GM18517 (cell line): ENCODE measurements at regions not wholly inside any gene's neighbourhood (a gene's known extent, or its start where the extent isn't known, plus 50 kb on each side); places are given as distances from the start of the nearest gene placed in this dataset.

Source experiments
- ATAC-seq: cut with Tn5 transposase; IDR thresholded peaks from one replicate; pipeline ENCODE4 v1.9.1; 2021; ENCODE audit warnings: mild to moderate bottlenecking, moderate library complexity; ENCODE audit not compliant: unreplicated experiment

GRCh38 chr6:21807299-21808044 lies 213.9 kb downstream of the SOX4 start:
- no peak for ATAC-seq

GRCh38 chr6:21808045-21808470 lies 214.5 kb downstream of the SOX4 start:
- ATAC-seq: no peak

- no peak for ATAC-seq
Observed at GRCh38 chr6:21808551-21809242, 215.1 kb downstream of the SOX4 start.

DNA sequence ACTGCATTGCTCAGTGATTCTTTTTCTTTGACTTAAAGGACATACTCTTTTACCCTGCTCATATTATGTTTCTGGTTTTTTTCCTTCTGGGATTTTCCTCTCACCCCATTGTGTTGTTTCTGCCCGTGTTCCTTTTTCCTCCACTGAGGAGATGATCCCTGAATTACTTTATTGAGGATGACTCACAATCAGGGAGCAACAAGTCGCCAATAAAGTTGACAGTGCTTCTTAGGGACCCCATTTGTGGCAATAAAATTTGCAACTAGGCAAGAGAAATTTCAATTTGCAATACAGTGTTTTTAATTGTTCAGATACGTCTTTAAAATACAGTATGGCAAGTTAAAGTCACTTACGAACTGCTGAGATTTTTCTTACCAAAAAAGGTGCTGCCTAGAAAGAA lies 217.9 kb downstream of the SOX4 start:
- ATAC-seq: no peak

DNA sequence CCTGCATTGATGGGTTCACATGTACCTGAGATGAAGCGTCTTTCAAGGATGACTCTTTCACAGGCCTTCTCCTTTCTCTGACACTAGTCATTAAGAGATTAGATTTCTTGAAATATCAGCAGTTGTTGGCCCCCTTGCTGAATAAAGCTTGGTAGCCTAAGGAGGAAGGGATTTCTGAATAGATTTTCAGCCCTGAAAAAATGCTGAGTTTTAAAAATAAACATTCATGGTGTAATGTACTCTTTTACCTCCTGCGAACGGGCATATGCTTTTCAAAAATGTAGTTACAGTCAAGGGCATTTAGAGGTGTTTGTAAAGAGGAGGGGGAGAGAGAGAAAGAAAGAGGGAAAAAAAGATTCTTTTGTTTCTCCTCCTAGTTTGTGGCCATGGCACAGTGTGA lies 222.7 kb downstream of the SOX4 start:
- no peak for ATAC-seq

DNA sequence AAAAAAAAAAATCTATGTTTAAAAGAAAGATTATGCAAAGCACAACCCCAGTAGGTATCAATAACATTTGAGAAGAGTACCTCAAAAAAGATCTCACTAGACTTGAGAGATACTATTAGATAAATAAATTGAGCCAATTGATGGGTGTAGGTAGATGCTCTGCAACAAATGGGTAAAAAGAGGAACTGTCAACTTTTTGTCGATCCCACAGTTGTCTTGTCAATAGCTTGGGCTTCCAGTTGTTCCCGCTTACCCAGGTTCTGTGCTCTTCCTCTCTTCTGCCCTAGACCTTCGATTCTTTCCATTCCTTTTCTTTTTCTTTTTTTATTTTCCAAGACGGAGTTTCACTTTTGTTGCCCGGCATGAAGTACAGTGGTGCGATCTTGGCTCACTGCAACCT lies 226.9 kb downstream of the SOX4 start:
- no peak for ATAC-seq

DNA sequence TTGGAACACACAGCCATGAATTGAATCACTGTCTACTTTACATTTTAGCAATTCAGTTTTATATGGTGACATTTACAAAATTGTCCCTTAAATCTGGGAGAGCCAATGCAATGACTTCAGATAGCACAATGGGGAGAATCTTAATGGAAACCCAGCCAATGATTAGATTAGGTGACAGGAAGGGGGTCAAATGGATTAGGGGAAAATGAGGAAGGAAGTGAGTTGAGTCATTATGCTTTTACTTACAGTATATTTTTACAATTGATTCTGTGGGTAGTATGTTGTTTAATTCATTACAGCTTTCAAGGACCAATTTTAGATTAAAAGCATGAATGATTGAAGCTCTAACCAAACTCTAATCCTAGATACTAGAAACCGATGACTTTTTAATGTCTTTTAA lies 229.8 kb downstream of the SOX4 start:
- no peak for ATAC-seq

- ATAC-seq: no peak
Observed at GRCh38 chr6:21824431-21825177, 231.1 kb downstream of the SOX4 start.

- ATAC-seq: no peak
Observed at GRCh38 chr6:21826023-21826422, 232.5 kb downstream of the SOX4 start.

DNA sequence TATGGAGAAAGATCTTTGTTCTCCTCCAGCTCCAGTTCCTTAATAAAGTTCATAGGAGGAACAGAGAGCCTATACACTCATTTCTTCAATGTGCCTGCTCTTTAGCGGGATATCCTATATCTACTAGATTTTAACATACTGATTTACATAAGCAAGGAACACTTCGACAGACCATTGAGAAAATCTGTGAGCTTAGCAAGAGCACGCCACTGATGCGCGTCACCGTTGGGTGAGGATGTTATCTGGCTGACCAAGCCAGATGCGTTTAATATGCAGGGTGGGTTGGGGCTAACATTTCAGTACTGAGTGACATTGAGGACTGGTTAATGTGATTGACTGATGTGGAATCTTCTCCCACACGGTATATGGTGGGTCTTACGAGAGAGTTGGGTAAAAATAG lies 233.4 kb downstream of the SOX4 start:
- no peak for ATAC-seq

DNA sequence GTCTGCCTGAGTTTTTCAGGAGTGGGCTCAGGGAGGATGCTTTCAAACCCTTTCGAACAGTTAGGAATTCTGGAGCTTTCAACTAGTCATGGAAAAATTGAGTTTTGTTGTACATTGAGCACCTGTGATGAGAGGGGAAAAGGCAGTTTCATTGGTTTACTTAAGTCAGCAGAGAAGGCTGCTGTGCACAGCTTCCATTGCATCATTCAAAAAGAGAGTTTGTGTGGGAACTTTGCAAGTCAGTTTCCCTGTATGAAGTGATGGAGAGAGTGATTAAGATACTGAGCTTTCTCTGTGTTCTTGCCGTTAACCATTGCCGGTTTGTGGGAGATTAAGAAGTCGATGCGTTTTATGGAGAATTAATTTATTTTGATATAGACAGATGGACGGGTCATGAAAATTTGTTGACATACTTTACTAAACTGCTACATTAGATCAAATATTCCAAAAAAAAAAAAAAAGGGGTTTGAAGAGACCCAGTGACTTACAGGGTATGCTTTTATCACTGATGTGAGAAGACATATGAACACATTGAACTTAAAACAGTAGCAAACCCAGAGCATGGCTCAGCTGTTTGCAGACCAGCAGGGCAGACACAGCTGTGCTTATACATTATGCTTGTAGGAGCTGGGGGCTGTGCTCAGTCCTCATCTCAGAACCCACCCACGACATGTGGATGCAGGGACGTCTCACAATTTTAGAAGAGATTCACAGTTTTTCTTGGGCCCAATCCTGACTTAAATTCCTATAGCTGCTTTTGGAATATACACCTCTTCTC lies 234.1 kb downstream of the SOX4 start:
- no peak for ATAC-seq

- no peak for ATAC-seq
Observed at GRCh38 chr6:21828704-21829103, 235.2 kb downstream of the SOX4 start.

GRCh38 chr6:21829126-21829525 lies 235.6 kb downstream of the SOX4 start:
- no peak for ATAC-seq

- no peak for ATAC-seq
Observed at GRCh38 chr6:21831521-21832291, 238.2 kb downstream of the SOX4 start.

GRCh38 chr6:21836277-21836676 lies 242.7 kb downstream of the SOX4 start:
- no peak for ATAC-seq

DNA sequence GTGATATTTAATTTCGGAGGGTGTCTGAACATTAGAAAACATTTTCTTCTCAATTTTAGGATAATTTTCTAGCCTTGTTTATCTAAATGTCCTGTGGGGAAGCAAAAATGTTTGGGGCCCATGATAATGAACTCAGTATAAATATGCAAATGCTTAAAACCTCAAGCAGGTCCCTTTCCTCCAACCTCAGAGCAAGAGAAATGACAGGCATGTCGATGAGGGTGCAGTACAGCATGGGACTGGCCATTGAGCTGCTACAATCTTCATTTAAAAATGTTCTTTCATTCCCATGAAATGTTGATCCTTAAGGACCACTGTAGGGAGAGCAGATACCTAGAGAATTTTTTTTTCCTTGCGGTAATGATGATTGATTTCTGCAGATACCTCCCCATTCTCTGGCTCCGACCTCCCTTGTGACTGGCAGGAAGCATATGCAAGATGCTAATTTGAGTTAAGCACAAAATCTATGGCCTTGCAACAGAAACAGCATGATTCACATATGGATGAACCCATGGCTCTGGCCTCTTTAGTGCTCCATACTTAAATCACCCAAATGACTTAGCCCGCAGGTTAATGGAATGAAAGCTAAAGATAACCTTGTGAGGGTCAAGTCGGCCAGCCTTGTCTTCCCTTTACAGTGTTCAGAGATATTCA lies 243.3 kb downstream of the SOX4 start:
- no peak for ATAC-seq

- ATAC-seq: no peak
Observed at GRCh38 chr6:21840428-21840827, 246.9 kb downstream of the SOX4 start.

- no peak for ATAC-seq
Observed at GRCh38 chr6:21842875-21843645, 249.5 kb downstream of the SOX4 start.
